Right hindlimb (tissue), 1 donor: ENCODE measurements at regions not wholly inside any gene's neighbourhood (a gene's known extent, or its start where the extent isn't known, plus 50 kb on each side); places are given as distances from the start of the nearest gene placed in this dataset.
A peak's percentile ranks its signal among the peaks of the same experiment; 100 is the strongest.
"Not testable (repeated sequence)": the region's sequence is repeated elsewhere in the genome, so short reads cannot be mapped to it uniquely, and the experiment has no call there.

Source experiments
- DNase-seq: peaks from one replicate; pipeline ENCODE4 v3.0.0-alpha.2; 2018

GRCh38 chr2:11923935-11924334 is 177.5 kb downstream of the LPIN1 start:
- peak; percentile 33 for DNase-seq

DNA sequence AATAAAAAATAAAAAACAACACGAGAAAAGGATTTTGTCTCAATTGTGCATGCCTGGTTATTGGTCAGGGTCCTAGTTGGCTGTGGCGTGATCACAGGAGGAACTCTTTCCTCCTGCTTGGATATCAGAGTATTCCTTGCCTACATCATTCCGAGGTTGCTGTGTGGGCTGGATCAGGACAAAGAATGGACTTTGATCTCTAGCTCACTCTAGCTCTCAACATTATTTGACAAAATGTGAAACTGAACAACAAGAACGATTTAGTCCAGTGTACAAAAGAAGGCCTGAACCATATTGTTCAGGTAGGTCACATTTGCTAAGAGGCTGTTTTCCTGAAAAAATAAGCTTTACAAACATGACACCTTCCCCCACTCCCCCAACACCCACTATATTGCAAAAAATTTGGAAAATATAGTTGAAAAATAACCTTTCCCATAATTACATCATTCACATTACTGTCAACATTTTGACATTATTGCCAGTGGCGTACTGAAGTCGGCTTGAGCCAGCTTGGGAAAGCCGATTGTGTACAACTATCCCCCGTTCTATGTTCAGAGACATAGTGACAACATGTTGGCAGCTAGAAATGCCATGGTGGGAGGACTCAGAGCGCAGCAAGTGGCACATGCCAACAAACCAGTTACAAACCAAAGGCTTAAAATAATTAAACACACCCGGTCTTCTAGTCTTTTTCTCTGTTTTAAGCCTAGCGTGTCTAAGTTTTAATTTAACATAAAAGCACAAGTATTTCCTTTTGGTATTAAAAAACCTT is 179.0 kb downstream of the LPIN1 start:
- no peak for DNase-seq

- peak; percentile 47 for DNase-seq
Measured at GRCh38 chr2:11930211-11930761, 183.9 kb downstream of the LPIN1 start.

DNA sequence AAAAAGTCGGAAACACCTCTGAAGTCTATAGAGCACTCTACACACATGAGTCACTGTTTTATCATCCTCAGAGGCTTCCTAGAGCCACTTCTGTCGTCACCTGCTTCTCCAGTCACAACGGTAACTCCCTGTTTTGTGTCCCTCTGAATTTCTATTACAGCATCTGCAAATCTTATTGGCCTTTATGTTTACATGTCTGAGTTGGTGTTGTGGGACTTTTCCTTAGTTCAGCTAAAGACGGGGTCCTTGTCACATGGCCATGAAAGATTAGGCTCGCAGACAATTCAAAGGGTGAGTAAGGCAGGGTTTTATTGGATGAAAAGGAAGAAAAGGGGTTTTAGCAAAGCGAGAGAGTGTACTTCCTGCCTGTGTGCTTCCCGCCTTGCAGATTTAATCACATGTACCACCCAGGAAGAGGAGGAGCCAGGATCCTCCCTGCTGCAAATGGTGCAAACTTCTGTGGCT is 185.6 kb downstream of the LPIN1 start:
- no peak for DNase-seq

DNA sequence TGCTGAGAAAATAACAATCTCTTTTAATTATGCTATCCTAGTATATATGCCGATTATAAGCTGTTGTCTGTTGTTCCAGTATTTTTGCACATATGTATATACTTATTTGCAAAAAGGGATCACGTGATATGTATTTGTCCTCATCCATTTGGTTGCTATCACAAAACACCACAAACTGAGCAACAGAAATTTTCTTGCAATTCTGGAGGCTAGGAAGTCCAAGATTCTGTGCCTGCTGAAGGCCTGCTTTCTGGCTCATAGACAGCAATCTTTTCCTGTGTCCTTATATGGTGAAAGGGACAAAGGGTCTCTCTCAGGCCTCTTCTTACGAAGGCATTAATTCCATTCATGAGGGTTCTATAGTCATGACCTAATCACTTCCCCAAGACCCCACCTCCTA is 186.5 kb downstream of the LPIN1 start:
- DNase-seq, result no peak

- DNase-seq, result no peak
Measured at GRCh38 chr2:11933854-11934253, 187.4 kb downstream of the LPIN1 start.

- no peak for DNase-seq
Measured at GRCh38 chr2:11936761-11937160, 190.3 kb downstream of the LPIN1 start.

- peak; percentile 63 for DNase-seq
Measured at GRCh38 chr2:11938196-11938595, 191.8 kb downstream of the LPIN1 start.

DNA sequence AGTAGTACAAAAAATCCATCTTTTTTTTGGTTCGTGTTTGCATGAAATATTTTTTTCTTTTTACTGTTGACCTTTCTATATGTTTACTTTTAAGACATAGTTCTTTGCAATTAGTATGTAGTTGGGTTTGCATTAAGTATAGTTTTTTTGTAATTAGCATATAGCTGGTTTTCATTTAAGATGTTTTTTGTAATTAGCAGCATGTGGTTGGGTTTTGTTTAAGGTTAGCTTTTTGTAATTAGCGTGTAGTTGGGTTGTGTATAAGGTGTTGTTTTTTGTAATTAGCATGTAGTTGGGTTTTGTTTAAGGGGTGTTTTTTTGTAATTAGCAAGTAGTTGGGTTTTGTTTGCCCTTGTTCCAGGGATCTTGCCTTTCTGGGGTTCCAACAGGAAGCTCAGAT is 193.1 kb downstream of the LPIN1 start:
- DNase-seq, result no peak

DNA sequence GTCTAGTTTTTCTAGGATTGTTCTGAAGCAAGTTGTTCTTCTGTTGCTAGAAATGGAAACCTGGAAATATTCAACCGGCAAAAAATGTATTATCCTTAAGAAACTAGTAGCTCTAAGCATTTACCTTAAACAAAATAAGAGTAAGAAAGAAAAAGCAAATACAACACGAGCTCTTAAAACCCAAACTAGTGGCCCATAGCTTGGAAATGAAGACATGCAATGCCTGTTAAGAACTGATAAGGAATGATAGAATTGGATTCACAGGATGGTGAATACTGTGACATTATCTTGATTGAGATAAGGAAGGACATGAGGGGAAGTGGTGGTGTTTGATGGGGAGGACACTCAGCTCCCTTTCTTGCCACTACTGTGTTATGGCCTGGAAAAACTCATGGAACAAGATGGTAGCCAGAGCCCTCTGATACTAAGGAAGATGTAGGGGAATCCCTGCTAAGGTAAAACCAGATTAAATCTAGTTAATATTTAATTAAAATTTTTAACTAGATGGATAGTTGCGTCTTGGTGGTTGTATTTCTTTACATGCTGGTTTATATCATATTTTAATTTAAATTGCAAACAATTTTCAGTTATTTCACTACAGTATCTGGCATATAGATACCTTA is 193.8 kb downstream of the LPIN1 start:
- DNase-seq, result no peak

GRCh38 chr2:11940799-11941198 is 194.4 kb downstream of the LPIN1 start:
- no peak for DNase-seq

GRCh38 chr2:11941201-11942177 is 195.1 kb downstream of the LPIN1 start:
- no peak for DNase-seq

GRCh38 chr2:11942178-11942569 is 195.7 kb downstream of the LPIN1 start:
- no peak for DNase-seq

DNA sequence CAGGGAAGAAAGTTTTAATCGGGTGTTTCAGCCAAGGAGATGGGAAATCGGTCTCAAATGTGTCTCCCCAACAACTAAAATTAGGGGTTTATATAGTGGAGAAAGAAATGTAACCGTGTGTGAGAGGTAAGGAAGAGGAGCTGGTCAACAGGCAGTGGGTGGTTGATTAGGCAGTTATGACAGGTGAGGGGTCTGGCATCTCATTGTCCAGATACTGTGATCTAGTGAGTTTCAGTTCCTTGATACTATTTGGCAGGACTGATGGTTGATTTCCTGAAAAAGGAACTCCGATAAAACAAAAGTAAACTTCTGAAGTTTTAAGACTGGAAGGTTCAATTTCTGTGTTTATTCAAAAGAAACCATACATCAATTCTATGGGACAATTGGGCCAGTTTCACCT is 197.9 kb downstream of the LPIN1 start:
- no peak for DNase-seq

DNA sequence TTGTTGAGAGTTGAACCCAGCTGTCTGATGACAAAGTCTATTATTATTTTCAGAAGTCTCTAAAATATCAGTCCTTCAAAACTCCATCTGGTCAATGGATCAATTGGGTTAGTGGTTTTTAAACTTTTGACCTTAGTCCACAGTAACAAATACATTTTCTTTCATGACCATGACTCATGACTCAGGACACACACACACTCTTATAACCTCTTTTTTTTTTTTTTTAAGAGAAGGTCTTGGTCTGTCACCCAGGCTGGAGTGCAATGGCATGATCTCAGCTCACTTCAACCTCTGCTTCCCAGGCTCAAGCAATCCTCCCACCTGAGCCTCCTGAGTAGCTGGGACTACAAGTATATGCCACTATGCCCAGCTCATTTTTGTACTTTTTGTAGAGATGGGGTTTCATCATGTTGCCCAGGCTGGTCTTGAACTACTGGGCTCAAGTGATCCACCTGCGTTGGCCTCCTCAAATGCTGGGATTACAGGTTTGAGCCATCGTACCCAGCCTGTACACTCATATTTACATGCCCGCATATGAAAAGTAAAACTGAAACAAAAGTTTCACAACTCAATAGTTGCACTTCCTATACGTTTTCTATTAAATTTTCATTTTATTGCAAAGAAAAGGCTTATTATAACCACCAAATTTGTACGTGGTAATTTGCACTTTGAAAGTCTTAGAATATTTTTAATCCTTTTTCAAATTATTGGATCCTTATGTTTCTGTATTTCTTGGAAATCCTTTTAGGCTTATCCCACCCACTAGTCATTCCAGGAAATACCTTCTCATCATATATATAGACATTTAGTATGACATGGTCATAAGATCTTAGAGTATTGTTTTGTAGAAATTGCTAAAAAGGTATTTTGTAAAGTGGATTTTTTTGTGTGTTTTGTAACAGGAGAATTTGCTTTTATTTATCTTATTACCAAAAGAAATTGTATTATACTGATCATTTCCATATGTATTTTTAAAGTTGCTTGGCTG is 199.0 kb downstream of the LPIN1 start:
- DNase-seq, result no peak

GRCh38 chr2:11947956-11948355 is 201.5 kb downstream of the LPIN1 start:
- no peak for DNase-seq

GRCh38 chr2:11949732-11950523 is 203.5 kb downstream of the LPIN1 start:
- DNase-seq, result no peak

DNA sequence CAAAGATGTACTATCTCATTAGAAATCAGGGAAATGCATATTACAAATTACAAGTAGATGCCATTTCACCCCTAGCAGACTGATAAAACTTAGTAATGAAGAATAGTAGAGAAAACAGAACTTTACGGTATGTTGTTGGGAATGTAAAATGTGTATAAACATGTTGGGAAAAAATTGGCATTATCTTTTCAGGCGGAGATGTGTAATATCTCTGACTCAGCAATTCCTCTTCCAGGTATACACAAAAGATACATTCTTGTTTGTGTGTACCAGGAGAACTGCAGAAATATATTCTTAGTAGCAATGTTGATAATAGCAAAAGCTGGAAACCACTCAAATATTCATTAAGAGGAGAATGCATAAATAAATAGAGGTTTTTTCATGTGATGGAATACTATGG is 204.5 kb downstream of the LPIN1 start:
- DNase-seq, result no peak

GRCh38 chr2:11951492-11951891 is 205.1 kb downstream of the LPIN1 start:
- not testable (repeated sequence) for DNase-seq

DNA sequence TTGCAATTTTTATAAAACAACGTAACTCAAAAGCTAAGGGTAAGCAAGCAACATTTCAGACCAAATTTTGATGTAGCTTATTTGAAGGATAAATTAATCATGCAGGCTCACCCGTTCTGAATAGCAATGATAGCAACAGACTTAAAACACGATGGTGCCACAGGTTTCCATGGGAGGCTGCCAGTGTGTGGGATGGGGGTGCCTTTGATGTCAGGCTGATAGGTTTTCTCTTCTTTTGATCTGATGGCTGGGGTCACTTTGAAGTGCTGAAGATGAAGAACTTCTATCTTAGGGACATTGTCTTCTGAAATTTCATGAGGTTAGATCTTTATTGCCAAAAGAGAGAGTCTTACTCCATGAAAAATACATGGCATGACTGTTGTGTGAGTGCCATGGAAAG is 206.8 kb downstream of the LPIN1 start:
- DNase-seq, result no peak

GRCh38 chr2:11955314-11955713 is 208.9 kb downstream of the LPIN1 start:
- no peak for DNase-seq
